KMS-11 (cell line): ENCODE measurements at regions not wholly inside any gene's neighbourhood (a gene's known extent, or its start where the extent isn't known, plus 50 kb on each side); places are given as distances from the start of the nearest gene placed in this dataset.

Experiments used
- H2AFZ ChIP-seq: fragments of 200-600 bp; sonication (generic); 2 replicates; pipeline ENCODE4 v1.6.1; 2016; ENCODE audit warnings: antibody characterized with exemption, mixed run types, low read depth
- H3K27ac ChIP-seq: fragments of 200-600 bp; sonication (generic); 2 replicates; pipeline ENCODE4 v1.6.1; 2016; ENCODE audit warnings: mild to moderate bottlenecking, mixed run types
- H3K27me3 ChIP-seq: fragments of 200-600 bp; sonication (generic); 2 replicates; pipeline ENCODE4 v1.6.1; 2017; ENCODE audit warnings: mild to moderate bottlenecking, low read depth, mixed run types, moderate library complexity; ENCODE audit not compliant: insufficient read depth
- H3K36me3 ChIP-seq: fragments of 200-600 bp; sonication (generic); 2 replicates; pipeline ENCODE4 v1.6.1; 2017; ENCODE audit warnings: mild to moderate bottlenecking, mixed run types; ENCODE audit not compliant: insufficient read depth
- H3K4me1 ChIP-seq: fragments of 200-600 bp; sonication (generic); 2 replicates; pipeline ENCODE4 v1.6.1; 2016; ENCODE audit warnings: mild to moderate bottlenecking, low read depth, mixed run types; ENCODE audit not compliant: poor library complexity, severe bottlenecking
- H3K4me2 ChIP-seq: fragments of 200-600 bp; sonication (generic); 2 replicates; pipeline ENCODE4 v1.7.0; 2016; ENCODE audit warnings: mild to moderate bottlenecking, mixed run types
- H3K4me3 ChIP-seq: fragments of 200-600 bp; sonication (generic); IDR thresholded peaks from 2 replicates; pipeline ENCODE4 v1.6.1; 2017; ENCODE audit warnings: low read depth, low read length, mixed read lengths; ENCODE audit not compliant: insufficient read depth
- H3K79me2 ChIP-seq: fragments of 200-600 bp; sonication (generic); 2 replicates; pipeline ENCODE4 v1.6.1; 2016; ENCODE audit warnings: low read depth, mixed run types; ENCODE audit not compliant: insufficient read depth
- H3K9ac ChIP-seq: fragments of 200-600 bp; sonication (generic); 2 replicates; pipeline ENCODE4 v1.6.1; 2016; ENCODE audit warnings: mild to moderate bottlenecking, mixed run types
- H4K20me1 ChIP-seq: fragments of 200-600 bp; sonication (generic); 2 replicates; pipeline ENCODE4 v1.6.1; 2016; ENCODE audit warnings: mild to moderate bottlenecking, mixed run types; ENCODE audit not compliant: insufficient read depth
- CTCF ChIP-seq: fragments of 200-600 bp; sonication (generic); conservative IDR thresholded peaks from 2 replicates; pipeline ENCODE4 v1.6.1; 2017; ENCODE audit warnings: low read depth, mild to moderate bottlenecking, antibody characterized with exemption, low read length, moderate library complexity, mixed read lengths

- Histone ChIP-seq H3K4me1 (no peaks in the 10 kb centered on the region), H3K9ac (no peak overlapping the region), H2AFZ (no peak overlapping the region), H3K79me2 (no peaks in the 10 kb centered on the region), H3K4me2 (no peak overlapping the region), H3K27ac (no peak overlapping the region), H3K4me3 (no peak overlapping the region), H3K36me3 (no peaks in the 10 kb centered on the region), H4K20me1 (no peaks in the 10 kb centered on the region), H3K27me3 (no peaks in the 10 kb centered on the region)
- TF ChIP-seq CTCF, result no peak
Observed at GRCh38 chr21:26632691-26633090, 59.6 kb upstream of the CYYR1 start.

- H3K27me3 ChIP-seq, result no peaks in the 10 kb centered on the region
- H3K4me1 ChIP-seq, result no peaks in the 10 kb centered on the region
- H4K20me1 ChIP-seq, result no peaks in the 10 kb centered on the region
- H3K9ac ChIP-seq, result no peak overlapping the region
- no peak overlapping the region for H2AFZ ChIP-seq
- H3K79me2 ChIP-seq, result no peaks in the 10 kb centered on the region
- no peak for TF ChIP-seq CTCF
- no peak overlapping the region for H3K27ac ChIP-seq
- H3K4me3 ChIP-seq, result no peak overlapping the region
- no peaks in the 10 kb centered on the region for H3K36me3 ChIP-seq
- no peak overlapping the region for H3K4me2 ChIP-seq
Observed at GRCh38 chr21:26626187-26626586, 53.1 kb upstream of the CYYR1 start.

GRCh38 chr21:26624983-26625519 is 52.0 kb upstream of the CYYR1 start:
- Histone ChIP-seq H3K79me2 (no peaks in the 10 kb centered on the region), H3K4me2 (no peak overlapping the region), H3K36me3 (no peaks in the 10 kb centered on the region), H3K27me3 (no peaks in the 10 kb centered on the region), H3K4me3 (no peak overlapping the region), H3K9ac (no peak overlapping the region), H3K4me1 (no peaks in the 10 kb centered on the region), H4K20me1 (no peaks in the 10 kb centered on the region), H3K27ac (no peak overlapping the region), H2AFZ (no peak overlapping the region)
- TF ChIP-seq CTCF, result no peak
